ENCODE measurements at regions not wholly inside any gene's neighbourhood (a gene's known extent, or its start where the extent isn't known, plus 50 kb on each side); places are given as distances from the start of the nearest gene placed in this dataset.

DNA sequence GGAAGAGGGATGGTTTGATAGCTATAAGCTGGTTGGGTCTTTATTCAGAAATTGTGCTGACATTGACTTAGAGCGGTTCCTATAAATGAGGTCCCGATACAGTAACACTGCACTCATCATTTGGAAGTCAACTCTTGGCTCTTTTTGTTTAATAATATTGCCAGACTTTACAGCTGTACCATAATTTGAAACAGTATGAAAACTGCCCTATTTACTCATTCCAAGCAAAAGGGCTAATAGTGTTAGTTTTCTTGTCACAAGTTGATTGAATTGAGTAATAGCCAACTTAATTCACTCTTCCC is 128.4 kb upstream of the LIMCH1 start:
- Histone ChIP-seq H3K4me1 (ENCODE audit: control insufficient read depth, insufficient read depth, low read length) (peaks cover 2% of the 10 kb centered on the region; the same call in 1 of the 2 replicates), H2AK5ac (ENCODE audit: low read depth, low read length) (no peak overlapping the region), H2BK20ac (ENCODE audit: low read depth, low read length) (no peak overlapping the region), H3K27me3 (ENCODE audit: control insufficient read depth, insufficient read depth, low read length) (no peaks in the 10 kb centered on the region), H3K9me3 (ENCODE audit: control insufficient read depth, insufficient read depth, low read length) (no peaks in the 10 kb centered on the region), H3K4ac (ENCODE audit: low read depth, low read length) (no peak overlapping the region), H3K79me1 (ENCODE audit: low read depth in 1 of 2, low read length in 2 of 2) (no peaks in the 10 kb centered on the region; a peak in 1 of 4 replicates), H2BK15ac (ENCODE audit: low read depth, low read length) (no peak overlapping the region), H2BK5ac (ENCODE audit: low read depth, low read length, poor library complexity, severe bottlenecking) (no peak overlapping the region), H3K9ac (ENCODE audit: low read depth, low read length) (no peak overlapping the region), H3K56ac (ENCODE audit: extremely low read depth, insufficient read depth, low read length) (no peak overlapping the region), H3K23ac (ENCODE audit: low read depth, low read length) (no peak overlapping the region), H2AFZ (replicated peaks; ENCODE audit: low read length, poor library complexity) (no peak overlapping the region), H3K27ac (ENCODE audit: insufficient read depth, low read length) (no peak overlapping the region), H4K20me1 (ENCODE audit: insufficient read depth, low read length) (no peaks in the 10 kb centered on the region; the same call in 1 of the 2 replicates), H3K9me1 (ENCODE audit: insufficient read depth, low read length) (no peaks in the 10 kb centered on the region), H3K14ac (replicated peaks; ENCODE audit: low read depth, low read length) (no peak overlapping the region), H4K8ac (ENCODE audit: low read depth in 2 of 2, low read length in 2 of 2) (no peak overlapping the region), H2AK9ac (replicated peaks; ENCODE audit: low read depth, low read length, poor library complexity) (no peak overlapping the region), H2BK120ac (ENCODE audit: low read depth, low read length) (no peak overlapping the region), H3K36me3 (ENCODE audit: control insufficient read depth, insufficient read depth, low read length) (no peaks in the 10 kb centered on the region), H3K18ac (ENCODE audit: low read depth, low read length) (no peak overlapping the region), H3K4me2 (ENCODE audit: low read depth, low read length) (no peak overlapping the region), H4K5ac (ENCODE audit: low read depth, low read length) (no peak overlapping the region), H3K4me3 (ENCODE audit: insufficient read depth, low read depth, low read length) (no peak overlapping the region), H4K91ac (ENCODE audit: insufficient read depth, low read depth, low read length) (no peak overlapping the region)
- TF ChIP-seq SMC3 (IDR thresholded peaks at IDR 0.05; ENCODE audit: low read depth, low read length) (no peak), NFE2L2 (IDR thresholded peaks at IDR 0.05; ENCODE audit: low read depth, low read length) (no peak), RFX5 (IDR thresholded peaks at IDR 0.05; ENCODE audit: low read depth, low read length) (no peak), RCOR1 (IDR thresholded peaks at IDR 0.05; ENCODE audit: insufficient replicate concordance, low read length) (no peak), CEBPB (IDR thresholded peaks at IDR 0.05; ENCODE audit: low read depth, low read length) (no peak), POLR2A (IDR thresholded peaks at IDR 0.05; ENCODE audit: low read depth, low read length) (no peak), FOS (IDR thresholded peaks at IDR 0.05; ENCODE audit: low read depth, low read length) (no peak), MXI1 (IDR thresholded peaks at IDR 0.05; ENCODE audit: borderline replicate concordance, low read depth, low read length) (no peak), RAD21 (IDR thresholded peaks at IDR 0.05; ENCODE audit: low read length) (no peak), MAZ (IDR thresholded peaks at IDR 0.05; ENCODE audit: borderline replicate concordance, low read depth, low read length) (no peak), CHD1 (IDR thresholded peaks at IDR 0.05; ENCODE audit: low read depth, low read length) (no peak), MAFK (IDR thresholded peaks at IDR 0.05; ENCODE audit: low read depth, low read length) (no peak), BHLHE40 (IDR thresholded peaks at IDR 0.05; ENCODE audit: low read depth, low read length) (no peak)
- TF ChIP-seq, protein P1, sequence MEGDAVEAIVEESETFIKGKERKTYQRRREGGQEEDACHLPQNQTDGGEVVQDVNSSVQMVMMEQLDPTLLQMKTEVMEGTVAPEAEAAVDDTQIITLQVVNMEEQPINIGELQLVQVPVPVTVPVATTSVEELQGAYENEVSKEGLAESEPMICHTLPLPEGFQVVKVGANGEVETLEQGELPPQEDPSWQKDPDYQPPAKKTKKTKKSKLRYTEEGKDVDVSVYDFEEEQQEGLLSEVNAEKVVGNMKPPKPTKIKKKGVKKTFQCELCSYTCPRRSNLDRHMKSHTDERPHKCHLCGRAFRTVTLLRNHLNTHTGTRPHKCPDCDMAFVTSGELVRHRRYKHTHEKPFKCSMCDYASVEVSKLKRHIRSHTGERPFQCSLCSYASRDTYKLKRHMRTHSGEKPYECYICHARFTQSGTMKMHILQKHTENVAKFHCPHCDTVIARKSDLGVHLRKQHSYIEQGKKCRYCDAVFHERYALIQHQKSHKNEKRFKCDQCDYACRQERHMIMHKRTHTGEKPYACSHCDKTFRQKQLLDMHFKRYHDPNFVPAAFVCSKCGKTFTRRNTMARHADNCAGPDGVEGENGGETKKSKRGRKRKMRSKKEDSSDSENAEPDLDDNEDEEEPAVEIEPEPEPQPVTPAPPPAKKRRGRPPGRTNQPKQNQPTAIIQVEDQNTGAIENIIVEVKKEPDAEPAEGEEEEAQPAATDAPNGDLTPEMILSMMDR (conservative IDR thresholded peaks at IDR 0.05; ENCODE audit: low read depth, low read length), result no peak
- TF ChIP-seq, protein P2, sequence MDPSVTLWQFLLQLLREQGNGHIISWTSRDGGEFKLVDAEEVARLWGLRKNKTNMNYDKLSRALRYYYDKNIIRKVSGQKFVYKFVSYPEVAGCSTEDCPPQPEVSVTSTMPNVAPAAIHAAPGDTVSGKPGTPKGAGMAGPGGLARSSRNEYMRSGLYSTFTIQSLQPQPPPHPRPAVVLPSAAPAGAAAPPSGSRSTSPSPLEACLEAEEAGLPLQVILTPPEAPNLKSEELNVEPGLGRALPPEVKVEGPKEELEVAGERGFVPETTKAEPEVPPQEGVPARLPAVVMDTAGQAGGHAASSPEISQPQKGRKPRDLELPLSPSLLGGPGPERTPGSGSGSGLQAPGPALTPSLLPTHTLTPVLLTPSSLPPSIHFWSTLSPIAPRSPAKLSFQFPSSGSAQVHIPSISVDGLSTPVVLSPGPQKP (IDR thresholded peaks at IDR 0.05; ENCODE audit: borderline replicate concordance, low read depth, low read length), result no peak
- TF ChIP-seq, protein P3, sequence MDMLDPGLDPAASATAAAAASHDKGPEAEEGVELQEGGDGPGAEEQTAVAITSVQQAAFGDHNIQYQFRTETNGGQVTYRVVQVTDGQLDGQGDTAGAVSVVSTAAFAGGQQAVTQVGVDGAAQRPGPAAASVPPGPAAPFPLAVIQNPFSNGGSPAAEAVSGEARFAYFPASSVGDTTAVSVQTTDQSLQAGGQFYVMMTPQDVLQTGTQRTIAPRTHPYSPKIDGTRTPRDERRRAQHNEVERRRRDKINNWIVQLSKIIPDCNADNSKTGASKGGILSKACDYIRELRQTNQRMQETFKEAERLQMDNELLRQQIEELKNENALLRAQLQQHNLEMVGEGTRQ (IDR thresholded peaks at IDR 0.05; ENCODE audit: low read depth, low read length), result no peak
- DNase-seq (no peak), ATAC-seq (ENCODE audit: low read depth) (no peak)
- dilution Hi-C loops (cut with HindIII; ENCODE audit: low sequenced_read_pairs, unreplicated experiment) (no loop called here), intact Hi-C loops (cut with micrococcal nuclease) (no loop called here), in situ Hi-C loops (cut with MboI; ENCODE audit: low sequenced_read_pairs) (no loop called here)
- BruUV-seq (replicated peaks), result no TSS peak
- WGBS, 2 experiments (ENCODE audit: extremely low coverage in 2 of 2, insufficient read length in 1 of 2), result no CpG with 5 or more reads among the region's 2 CpGs
- CTCF ChIA-PET, result no interaction called here
- POLR2A ChIA-PET (ENCODE audit: unreplicated experiment), result no interaction called here

All from IMR-90 (cell line).